ENCODE measurements at regions not wholly inside any gene's neighbourhood (a gene's known extent, or its start where the extent isn't known, plus 50 kb on each side); places are given as distances from the start of the nearest gene placed in this dataset.
A peak's percentile ranks its signal among the peaks of the same experiment; 100 is the strongest.
"Not testable (repeated sequence)": the region's sequence is repeated elsewhere in the genome, so short reads cannot be mapped to it uniquely, and the experiment has no call there.

DNA sequence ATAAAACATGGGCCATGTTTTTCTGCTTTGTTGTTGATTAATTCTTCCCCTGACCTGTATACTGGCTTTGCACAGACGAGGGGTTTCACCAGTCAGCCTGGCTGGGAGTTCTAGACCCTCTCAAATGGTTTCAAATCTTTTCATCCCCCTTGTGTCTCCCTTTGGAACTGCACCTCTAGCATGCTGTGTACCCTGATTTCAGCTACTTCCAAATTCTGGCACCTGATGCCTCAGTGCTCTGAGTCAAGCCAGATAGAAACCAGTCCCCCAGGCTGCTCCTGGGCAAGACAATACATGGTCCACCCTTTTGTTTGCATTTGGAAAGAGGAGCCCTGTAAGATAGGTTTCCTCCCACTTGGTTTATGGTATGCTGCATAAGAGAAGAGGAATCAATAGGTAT is 290.2 kb downstream of the BTBD3 start:
- no peaks in the 10 kb centered on the region for H3K36me3 ChIP-seq
- peak; percentile 31 to 68 for DNase-seq
- H3K9me3 ChIP-seq (replicated peaks): no peaks in the 10 kb centered on the region
- H3K27ac ChIP-seq: no peak overlapping the region
- H3K27me3 ChIP-seq: no peaks in the 10 kb centered on the region
- H3K4me3 ChIP-seq: no peak overlapping the region
- H3K4me1 ChIP-seq: no peaks in the 10 kb centered on the region

DNA sequence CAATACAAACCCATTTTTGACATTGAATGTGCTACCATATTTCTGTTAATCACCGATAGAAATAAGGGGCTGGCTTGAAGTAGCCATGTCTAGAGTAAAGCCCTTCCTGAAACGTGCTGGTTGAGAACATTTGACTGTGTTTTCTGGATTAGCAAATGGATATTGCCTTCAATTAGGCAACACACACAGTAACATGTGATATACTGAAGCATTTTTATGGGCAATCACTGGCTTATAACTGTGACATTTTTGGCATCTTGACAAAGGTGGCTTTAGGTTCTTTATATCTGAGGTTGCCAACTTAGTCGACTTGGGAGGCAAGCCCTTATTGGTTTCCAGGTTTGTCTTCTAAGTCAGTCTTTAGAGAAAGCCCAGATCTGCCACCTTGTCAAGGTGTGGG is 292.9 kb downstream of the BTBD3 start:
- H3K27me3 ChIP-seq: no peaks in the 10 kb centered on the region
- H3K36me3 ChIP-seq: no peaks in the 10 kb centered on the region
- no peak for DNase-seq

DNA sequence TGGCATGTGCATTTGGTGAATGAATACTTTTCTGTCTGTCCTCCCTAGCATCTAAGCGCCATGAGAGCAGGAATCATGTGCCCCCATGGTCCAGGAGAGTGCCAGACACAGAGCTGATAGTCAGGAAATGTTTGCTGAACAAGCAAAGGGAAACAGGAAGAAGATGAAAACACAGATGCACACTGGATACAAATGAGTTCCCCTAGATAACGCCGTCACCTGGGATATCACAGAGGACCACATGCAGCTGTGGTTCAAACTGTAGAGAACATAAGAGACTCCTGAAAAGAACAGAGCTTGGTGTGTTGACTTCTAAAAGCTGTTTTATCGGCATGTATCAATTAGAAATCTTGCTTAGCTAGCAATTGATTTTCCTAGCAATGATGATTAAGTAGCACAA is 293.7 kb downstream of the BTBD3 start:
- H3K9me3 ChIP-seq (replicated peaks): no peaks in the 10 kb centered on the region
- H3K4me1 ChIP-seq: no peaks in the 10 kb centered on the region
- H3K4me3 ChIP-seq: no peak overlapping the region
- no peak for DNase-seq
- no peaks in the 10 kb centered on the region for H3K36me3 ChIP-seq
- H3K27ac ChIP-seq: no peak overlapping the region
- H3K27me3 ChIP-seq: no peaks in the 10 kb centered on the region

More for the DNA sequence above, 292.9 kb downstream of the BTBD3 start:
- Histone ChIP-seq H3K4me1 (no peaks in the 10 kb centered on the region), H3K4me3 (no peak overlapping the region), H3K9me3 (replicated peaks) (no peaks in the 10 kb centered on the region), H3K27ac (no peak overlapping the region)

DNA sequence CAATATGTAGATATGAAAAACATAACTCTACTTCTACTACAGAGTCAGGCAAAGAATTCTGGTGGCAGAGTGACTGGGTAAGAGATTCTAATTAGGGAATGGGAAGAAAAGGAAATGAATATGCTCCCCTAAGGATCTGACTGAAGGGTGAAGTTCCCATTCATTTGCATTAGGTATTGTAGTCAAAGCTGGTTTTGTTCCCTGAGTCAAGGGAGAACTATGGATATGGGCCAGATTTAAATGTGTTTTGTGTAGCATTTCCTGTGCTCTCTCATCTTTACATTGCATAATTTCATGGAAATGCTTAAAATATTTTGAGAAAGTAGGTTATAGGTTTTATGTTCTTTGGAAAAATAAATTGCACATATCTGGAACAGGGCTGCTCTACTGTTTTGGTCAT is 299.7 kb downstream of the BTBD3 start:
- no peaks in the 10 kb centered on the region for H3K36me3 ChIP-seq
- no peaks in the 10 kb centered on the region for H3K4me1 ChIP-seq
- no peaks in the 10 kb centered on the region for H3K27me3 ChIP-seq
- DNase-seq: no peak
- no peak overlapping the region for H3K27ac ChIP-seq
- H3K9me3 ChIP-seq (replicated peaks): no peaks in the 10 kb centered on the region
- H3K4me3 ChIP-seq: no peak overlapping the region

DNA sequence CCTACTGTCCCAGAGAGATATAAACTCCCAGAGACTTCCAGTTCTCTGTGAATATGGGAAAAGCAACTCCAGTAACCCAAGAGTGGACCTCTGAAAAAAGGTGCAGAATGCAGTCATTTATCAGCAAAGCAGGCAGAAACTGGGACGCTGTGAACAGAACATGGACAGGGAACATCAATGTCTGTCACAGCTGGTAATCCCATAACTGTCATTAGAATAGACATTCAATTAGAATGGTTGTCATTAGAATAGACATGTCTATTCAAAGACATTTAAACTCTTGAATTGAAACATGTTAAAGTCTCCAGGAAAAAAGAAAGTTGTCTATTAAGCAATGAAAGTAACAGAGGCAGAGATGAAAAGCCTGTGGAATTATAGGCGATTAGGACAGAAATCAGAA is 302.1 kb downstream of the BTBD3 start:
- Histone ChIP-seq H3K4me3 (no peak overlapping the region), H3K36me3 (no peaks in the 10 kb centered on the region), H3K9me3 (replicated peaks) (no peaks in the 10 kb centered on the region), H3K27ac (no peak overlapping the region), H3K27me3 (no peaks in the 10 kb centered on the region; the same call in 1 of the 2 replicates), H3K4me1 (no peaks in the 10 kb centered on the region)
- DNase-seq: no peak

DNA sequence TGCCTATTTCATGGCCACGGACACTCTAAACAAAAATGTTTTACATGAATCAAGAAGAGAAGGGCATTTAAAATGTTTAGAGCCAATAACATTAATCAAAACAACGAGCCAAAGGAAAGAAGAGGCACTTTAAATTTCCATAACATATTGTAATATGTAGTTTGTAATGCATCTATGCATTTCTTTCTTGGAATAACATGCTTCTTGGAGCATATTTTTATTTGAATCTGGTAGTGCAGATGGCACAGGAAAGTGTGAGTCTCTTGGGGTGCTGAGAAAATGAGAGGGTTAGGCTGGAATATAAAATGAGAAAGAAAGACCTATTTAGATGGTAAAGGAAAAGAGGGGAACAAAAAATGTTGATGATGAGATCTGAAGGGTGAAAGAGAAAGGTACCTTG is 305.4 kb downstream of the BTBD3 start:
- no peak for DNase-seq
- H3K27me3 ChIP-seq: no peaks in the 10 kb centered on the region; the same call in 1 of the 2 replicates
- no peaks in the 10 kb centered on the region for H3K4me1 ChIP-seq
- no peaks in the 10 kb centered on the region for H3K9me3 ChIP-seq (replicated peaks)
- H3K36me3 ChIP-seq: no peaks in the 10 kb centered on the region
- H3K27ac ChIP-seq: no peak overlapping the region
- no peak overlapping the region for H3K4me3 ChIP-seq

DNA sequence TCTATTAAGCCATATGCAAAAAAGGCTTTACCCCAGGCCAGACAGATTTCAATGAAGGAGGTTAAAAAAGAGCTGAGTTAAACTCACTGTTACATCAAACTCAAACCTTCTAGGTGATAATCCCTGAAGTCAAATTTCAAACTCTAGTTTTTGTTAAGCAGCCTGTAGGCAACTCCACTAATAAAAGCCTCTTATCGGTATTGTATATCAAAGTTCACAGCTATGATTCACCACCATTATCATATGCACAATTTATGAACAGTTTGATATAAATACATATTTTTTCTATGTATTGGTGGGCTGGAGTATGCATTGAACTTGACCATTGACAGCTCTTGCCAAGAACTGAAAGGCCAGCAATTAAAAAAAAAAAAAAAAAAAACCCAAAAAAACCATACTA is 308.2 kb downstream of the BTBD3 start:
- H3K4me1 ChIP-seq: no peaks in the 10 kb centered on the region
- peaks cover 7% of the 10 kb centered on the region for H3K27me3 ChIP-seq
- H3K27ac ChIP-seq: no peak overlapping the region
- no peak for DNase-seq
- no peaks in the 10 kb centered on the region for H3K36me3 ChIP-seq
- H3K4me3 ChIP-seq: no peak overlapping the region
- no peaks in the 10 kb centered on the region for H3K9me3 ChIP-seq (replicated peaks)

DNA sequence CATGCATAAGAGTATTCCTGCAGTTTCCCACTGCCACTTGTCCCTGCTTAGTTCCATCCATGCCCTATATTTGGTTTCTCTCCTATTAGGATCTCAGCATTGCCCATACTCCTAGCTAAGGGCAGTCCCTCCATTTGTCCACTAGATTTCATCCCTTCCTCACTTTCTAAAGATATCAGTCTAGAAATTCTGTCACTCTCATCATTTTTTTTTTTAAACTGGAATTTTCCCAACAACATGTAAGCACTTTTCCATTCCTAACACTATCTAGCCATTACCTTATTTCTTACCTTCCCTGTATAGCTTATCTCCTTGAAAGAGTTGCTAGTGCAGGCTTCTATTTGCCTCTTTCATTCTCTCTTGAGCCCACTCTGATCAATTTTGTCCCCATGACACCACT is 312.2 kb downstream of the BTBD3 start:
- no peaks in the 10 kb centered on the region for H3K9me3 ChIP-seq (replicated peaks)
- DNase-seq: no peak
- no peak overlapping the region for H3K4me3 ChIP-seq
- no peaks in the 10 kb centered on the region for H3K4me1 ChIP-seq
- no peaks in the 10 kb centered on the region for H3K36me3 ChIP-seq
- H3K27me3 ChIP-seq: peaks cover 11% of the 10 kb centered on the region; the same call in 1 of the 2 replicates
- no peak overlapping the region for H3K27ac ChIP-seq

DNA sequence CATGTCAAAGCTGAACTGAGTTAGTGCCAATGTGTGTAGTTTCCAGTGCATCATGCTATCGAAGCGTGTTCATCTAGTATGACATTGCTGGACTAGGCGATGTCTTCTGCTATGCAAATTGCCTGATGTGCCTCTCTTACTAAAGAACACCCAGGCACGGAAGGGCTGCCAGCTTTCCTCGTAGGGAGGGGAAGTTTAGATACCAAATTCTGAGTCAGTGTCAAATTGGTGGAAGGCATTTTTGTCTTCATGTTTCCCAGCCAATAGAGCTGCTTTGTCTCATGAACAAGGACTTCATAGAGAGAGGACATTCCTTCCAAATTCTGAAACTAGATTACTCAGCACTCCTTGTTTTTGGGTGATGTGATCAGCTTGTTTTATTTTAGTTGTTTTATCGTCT is 320.1 kb downstream of the BTBD3 start:
- DNase-seq: no peak
- Histone ChIP-seq H3K27ac (no peak overlapping the region), H3K4me3 (no peak overlapping the region), H3K27me3 (no peaks in the 10 kb centered on the region), H3K36me3 (no peaks in the 10 kb centered on the region), H3K9me3 (replicated peaks) (no peaks in the 10 kb centered on the region), H3K4me1 (no peaks in the 10 kb centered on the region)

DNA sequence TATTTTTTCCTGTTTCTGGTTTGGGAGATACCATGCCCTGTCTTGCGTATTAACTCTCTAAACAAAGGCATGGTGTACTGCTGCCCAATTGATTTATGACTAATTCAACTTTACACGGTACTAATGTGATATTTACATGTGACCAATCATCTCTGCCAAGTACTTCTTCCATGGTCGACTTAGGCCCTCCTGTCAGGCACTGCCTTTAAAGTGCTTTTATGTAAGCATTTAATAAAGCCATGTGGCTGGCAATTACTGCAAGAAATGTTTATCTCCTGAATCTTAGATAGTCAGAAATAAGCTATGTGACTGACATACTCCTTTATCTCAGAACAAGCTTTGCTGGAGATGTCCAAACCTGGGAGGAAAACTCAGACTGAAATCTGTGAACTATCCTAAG is 323.4 kb downstream of the BTBD3 start:
- H3K27ac ChIP-seq: no peak overlapping the region
- no peaks in the 10 kb centered on the region for H3K9me3 ChIP-seq (replicated peaks)
- H3K27me3 ChIP-seq: no peaks in the 10 kb centered on the region
- H3K4me1 ChIP-seq: no peaks in the 10 kb centered on the region
- H3K4me3 ChIP-seq: no peak overlapping the region
- H3K36me3 ChIP-seq: no peaks in the 10 kb centered on the region
- no peak for DNase-seq

DNA sequence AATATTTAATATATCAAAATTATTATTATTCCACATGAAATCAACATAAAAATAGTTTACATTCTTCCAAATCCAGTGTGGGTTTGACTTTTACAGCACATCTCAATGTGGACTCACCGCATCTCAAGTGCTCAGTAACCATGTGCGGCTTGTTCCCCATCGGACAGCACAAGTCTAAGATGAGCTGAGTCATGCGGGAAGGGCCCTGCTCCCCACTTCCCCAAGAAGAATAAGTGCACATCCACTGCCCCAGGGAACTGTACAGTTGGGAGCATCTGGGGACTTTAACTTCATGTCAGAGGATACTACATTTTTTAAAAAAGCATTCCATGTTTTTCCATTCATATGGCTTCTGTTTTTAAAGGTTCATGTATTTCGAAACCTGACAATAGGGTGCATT is 325.6 kb downstream of the BTBD3 start:
- no peak for DNase-seq
- Histone ChIP-seq H3K36me3 (no peaks in the 10 kb centered on the region), H3K27ac (no peak overlapping the region), H3K4me3 (no peak overlapping the region), H3K4me1 (no peaks in the 10 kb centered on the region), H3K27me3 (no peaks in the 10 kb centered on the region), H3K9me3 (replicated peaks) (no peaks in the 10 kb centered on the region)

DNA sequence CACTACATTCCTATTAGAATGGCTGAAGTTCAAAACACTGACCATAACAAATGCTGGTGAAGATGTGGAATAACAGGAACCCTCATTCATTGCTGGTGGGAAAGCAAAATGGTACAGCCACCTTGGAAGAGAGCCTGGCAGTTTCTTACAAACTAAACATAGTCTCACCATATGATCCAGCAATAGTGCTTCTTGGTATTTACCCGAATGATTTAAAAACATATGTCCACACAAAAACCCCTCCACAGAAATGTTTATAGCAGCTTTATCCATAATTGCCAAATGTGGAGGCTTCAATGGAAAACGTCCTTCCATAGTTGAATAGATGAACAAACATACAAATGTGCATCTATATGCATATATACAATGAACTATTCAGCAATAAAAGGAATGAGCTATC is 330.8 kb downstream of the BTBD3 start:
- no peaks in the 10 kb centered on the region for H3K4me1 ChIP-seq
- H3K36me3 ChIP-seq: no peaks in the 10 kb centered on the region
- H3K9me3 ChIP-seq (replicated peaks): no peaks in the 10 kb centered on the region
- no peak overlapping the region for H3K4me3 ChIP-seq
- no peak for DNase-seq
- no peaks in the 10 kb centered on the region for H3K27me3 ChIP-seq
- no peak overlapping the region for H3K27ac ChIP-seq

DNA sequence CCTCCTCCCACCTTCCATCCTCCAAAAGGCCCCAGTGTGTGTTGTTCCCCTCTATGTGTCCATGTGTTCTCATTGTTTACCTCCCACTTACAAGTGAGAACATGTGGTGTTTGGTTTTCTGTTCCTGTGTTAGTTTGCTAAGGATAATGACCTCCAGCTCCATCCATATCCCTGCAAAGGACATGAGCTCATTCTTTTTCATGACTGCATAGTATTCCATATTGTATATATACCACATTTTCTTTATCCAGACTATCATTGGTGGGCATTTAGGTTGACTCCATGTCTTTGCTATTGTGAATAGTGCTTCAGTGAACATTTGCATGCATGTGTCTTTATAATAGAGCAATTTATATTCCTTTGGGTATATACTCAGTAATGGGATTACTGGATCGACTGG is 333.0 kb downstream of the BTBD3 start:
- H3K9me3 ChIP-seq (replicated peaks); H3K4me1 ChIP-seq; H3K36me3 ChIP-seq; DNase-seq; H3K27me3 ChIP-seq; H3K27ac ChIP-seq; H3K4me3 ChIP-seq: not testable (repeated sequence)

DNA sequence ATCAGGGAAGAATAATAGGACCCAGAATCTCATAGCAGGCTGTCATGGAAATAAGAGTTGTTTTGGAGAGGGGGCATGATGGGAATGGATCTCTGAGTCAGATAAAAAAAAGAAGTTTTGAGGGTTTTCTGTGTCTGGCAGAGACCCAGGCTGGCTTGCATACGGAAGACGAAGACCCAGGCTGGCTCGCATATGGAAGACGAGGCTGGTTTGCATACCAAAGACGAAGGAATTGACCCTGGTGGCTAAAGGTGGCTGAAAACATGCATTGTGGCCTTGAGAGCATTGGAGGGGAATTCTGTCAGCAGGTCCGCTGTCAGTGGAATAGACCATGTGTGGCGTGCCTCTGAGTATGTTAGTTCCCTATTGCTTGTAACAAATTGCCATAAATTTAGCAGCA is 335.1 kb downstream of the BTBD3 start:
- Histone ChIP-seq H3K4me3 (no peak overlapping the region), H3K36me3 (no peaks in the 10 kb centered on the region), H3K4me1 (no peaks in the 10 kb centered on the region), H3K9me3 (replicated peaks) (no peaks in the 10 kb centered on the region), H3K27me3 (no peaks in the 10 kb centered on the region), H3K27ac (no peak overlapping the region)
- no peak for DNase-seq

DNA sequence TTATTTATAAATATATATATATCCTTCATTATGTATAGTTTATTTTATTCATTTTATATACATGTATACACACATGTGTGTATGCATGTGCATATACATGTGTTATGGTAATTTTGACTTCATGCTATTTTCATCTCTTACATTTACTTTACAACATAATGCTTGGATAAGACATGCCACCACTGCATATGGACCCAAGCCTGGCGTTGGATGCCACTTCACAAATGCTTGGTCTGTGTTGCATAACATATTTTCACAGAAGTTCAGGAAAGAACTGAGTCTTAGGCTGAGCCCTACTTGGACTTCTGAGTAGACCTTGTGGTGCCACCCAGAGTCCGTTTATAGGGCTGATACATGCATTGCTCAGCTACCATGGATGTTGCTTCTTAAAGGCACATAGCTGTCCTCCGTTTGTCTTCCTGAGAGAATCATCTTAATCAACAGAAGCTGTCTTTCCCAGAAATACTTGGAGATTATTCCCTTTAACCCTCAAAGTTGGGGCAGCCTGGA is 337.8 kb downstream of the BTBD3 start:
- H3K9me3 ChIP-seq (replicated peaks): no peaks in the 10 kb centered on the region
- no peak overlapping the region for H3K4me3 ChIP-seq
- no peaks in the 10 kb centered on the region for H3K27me3 ChIP-seq
- H3K27ac ChIP-seq: no peak overlapping the region
- no peaks in the 10 kb centered on the region for H3K4me1 ChIP-seq
- H3K36me3 ChIP-seq: no peaks in the 10 kb centered on the region
- no peak for DNase-seq

DNA sequence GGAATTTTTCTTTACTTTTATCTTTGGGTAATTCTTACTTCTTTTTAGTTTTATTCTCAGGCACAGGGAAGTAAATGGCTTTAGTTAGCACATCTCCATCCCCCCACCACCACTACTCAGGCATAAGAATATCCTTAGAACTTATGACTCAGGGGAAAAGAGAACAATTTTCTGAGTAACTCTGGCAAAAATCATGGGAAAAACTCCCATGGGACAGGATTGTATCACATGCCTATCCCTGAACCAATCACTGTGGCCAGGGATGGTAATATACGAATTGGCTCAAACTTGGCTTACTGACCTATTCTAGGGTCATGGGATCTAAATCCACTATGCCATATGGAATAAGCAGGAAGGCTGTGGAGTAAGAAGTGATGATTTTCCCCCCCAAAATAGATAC is 339.1 kb downstream of the BTBD3 start:
- Histone ChIP-seq H3K4me1 (no peaks in the 10 kb centered on the region), H3K27me3 (no peaks in the 10 kb centered on the region), H3K36me3 (no peaks in the 10 kb centered on the region), H3K27ac (no peak overlapping the region), H3K4me3 (no peak overlapping the region), H3K9me3 (replicated peaks) (no peaks in the 10 kb centered on the region)
- DNase-seq: no peak

DNA sequence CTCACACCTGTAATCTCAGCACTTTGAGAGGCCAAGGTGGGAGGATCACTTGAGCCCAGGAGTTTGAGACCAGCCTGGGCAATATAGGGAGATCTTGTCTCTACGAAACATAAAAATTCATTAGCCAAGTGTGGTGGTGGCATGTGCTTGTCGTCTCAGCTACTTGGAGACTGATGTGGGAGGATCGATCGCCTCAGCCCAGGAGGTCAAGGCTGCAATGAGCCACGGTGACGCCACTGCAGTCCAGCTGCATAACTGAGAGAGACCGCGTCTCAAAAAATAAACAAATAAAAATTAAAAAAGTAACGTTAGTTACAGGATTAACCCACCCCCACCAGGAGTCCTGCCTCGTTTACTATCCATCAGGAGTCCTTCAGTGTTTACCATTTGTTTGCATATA is 345.1 kb downstream of the BTBD3 start:
- H3K36me3 ChIP-seq: no peaks in the 10 kb centered on the region
- H3K9me3 ChIP-seq (replicated peaks): no peaks in the 10 kb centered on the region
- H3K4me1 ChIP-seq: no peaks in the 10 kb centered on the region
- DNase-seq: no peak
- no peaks in the 10 kb centered on the region for H3K27me3 ChIP-seq
- no peak overlapping the region for H3K27ac ChIP-seq
- H3K4me3 ChIP-seq: no peak overlapping the region

All from SJCRH30 (cell line).